ENCODE measurements at regions not wholly inside any gene's neighbourhood (a gene's known extent, or its start where the extent isn't known, plus 50 kb on each side); places are given as distances from the start of the nearest gene placed in this dataset.

- TF ChIP-seq CTCF (conservative IDR thresholded peaks at IDR 0.05; ENCODE audit: low read depth, low read length) (no peak), EZH2 (IDR thresholded peaks at IDR 0.05; ENCODE audit: low read length, unreplicated experiment) (no peak), EZH2phosphoT487 (IDR thresholded peaks at IDR 0.05; ENCODE audit: borderline replicate concordance, low read length) (no peak)
Observed at GRCh38 chr22:48425641-48426040, 1402.0 kb downstream of the BRD1 start.

All from PC-3 (cell line).